Activated T-cell treated with anti-CD3 and anti-CD28 coated beads, Interleukin-2, amount 50 U/mL, for 24 hours (primary cell): ENCODE measurements at regions not wholly inside any gene's neighbourhood (a gene's known extent, or its start where the extent isn't known, plus 50 kb on each side); places are given as distances from the start of the nearest gene placed in this dataset.

Experiments
- DNase-seq: peaks from one replicate; pipeline ENCODE4 v3.0.0-alpha.2; 2020
- H3K27ac Mint-ChIP-seq: 2 replicates; pipeline ENCODE4 v1.8.0; 2020; ENCODE audit warnings: mild to moderate bottlenecking, mixed read lengths
- H3K27me3 Mint-ChIP-seq: 2 replicates; pipeline ENCODE4 v1.8.0; 2020; ENCODE audit warnings: mixed read lengths
- H3K36me3 Mint-ChIP-seq: 2 replicates; pipeline ENCODE4 v1.8.0; 2020; ENCODE audit warnings: low read depth, mixed read lengths
- H3K4me1 Mint-ChIP-seq: 2 replicates; pipeline ENCODE4 v1.8.0; 2020; ENCODE audit warnings: low read depth, mixed read lengths
- H3K4me3 Mint-ChIP-seq: 2 replicates; pipeline ENCODE4 v1.8.0; 2020; ENCODE audit warnings: mild to moderate bottlenecking, moderate library complexity, mixed read lengths
- H3K9me3 Mint-ChIP-seq: 2 replicates; pipeline ENCODE4 v1.8.0; 2020; ENCODE audit warnings: mixed read lengths

- no peak for DNase-seq
- Mint-ChIP-seq H3K36me3 (no peaks in the 10 kb centered on the region), H3K27ac (no peak overlapping the region), H3K27me3 (peaks cover 2% of the 10 kb centered on the region), H3K4me1 (peaks cover 17% of the 10 kb centered on the region), H3K4me3 (no peak overlapping the region), H3K9me3 (peaks cover 7% of the 10 kb centered on the region)
These were observed 413.9 kb upstream of the AUTS2 start for GRCh38 chr7:69184339-69184738.

- no peak for DNase-seq
- Mint-ChIP-seq H3K4me1 (peaks cover 17% of the 10 kb centered on the region), H3K27ac (no peak overlapping the region), H3K36me3 (no peaks in the 10 kb centered on the region), H3K4me3 (no peak overlapping the region), H3K27me3 (peaks cover 2% of the 10 kb centered on the region), H3K9me3 (peaks cover 7% of the 10 kb centered on the region)
These were observed 413.1 kb upstream of the AUTS2 start for GRCh38 chr7:69185170-69185569.

- H3K36me3 Mint-ChIP-seq = no peaks in the 10 kb centered on the region
- DNase-seq = no peak
These were observed 411.3 kb upstream of the AUTS2 start for GRCh38 chr7:69186974-69187373.

GRCh38 chr7:69187824-69188333, 410.4 kb upstream of the AUTS2 start:
- peaks cover 7% of the 10 kb centered on the region for H3K9me3 Mint-ChIP-seq

More at GRCh38 chr7:69186974-69187373, 411.3 kb upstream of the AUTS2 start:
- no peak overlapping the region for H3K27ac Mint-ChIP-seq
- peaks cover 13% of the 10 kb centered on the region for H3K4me1 Mint-ChIP-seq
- H3K4me3 Mint-ChIP-seq = no peak overlapping the region
- peaks cover 7% of the 10 kb centered on the region for H3K9me3 Mint-ChIP-seq
- peaks cover 2% of the 10 kb centered on the region for H3K27me3 Mint-ChIP-seq

GRCh38 chr7:69189406-69189805, 408.9 kb upstream of the AUTS2 start:
- peaks cover 2% of the 10 kb centered on the region for H3K4me1 Mint-ChIP-seq
- no peaks in the 10 kb centered on the region for H3K36me3 Mint-ChIP-seq
- H3K4me3 Mint-ChIP-seq = no peak overlapping the region
- peaks cover 2% of the 10 kb centered on the region for H3K27me3 Mint-ChIP-seq
- no peak overlapping the region for H3K27ac Mint-ChIP-seq
- DNase-seq = no peak
- peaks cover 16% of the 10 kb centered on the region for H3K9me3 Mint-ChIP-seq

More at GRCh38 chr7:69187824-69188333, 410.4 kb upstream of the AUTS2 start:
- Mint-ChIP-seq H3K4me3 (no peak overlapping the region), H3K27ac (no peak overlapping the region), H3K36me3 (no peaks in the 10 kb centered on the region), H3K27me3 (peaks cover 2% of the 10 kb centered on the region), H3K4me1 (peaks cover 8% of the 10 kb centered on the region)
- no peak for DNase-seq

- peaks cover 2% of the 10 kb centered on the region for H3K27me3 Mint-ChIP-seq
- peaks cover 16% of the 10 kb centered on the region for H3K9me3 Mint-ChIP-seq
- DNase-seq = no peak
- H3K4me1 Mint-ChIP-seq = no peaks in the 10 kb centered on the region
- H3K27ac Mint-ChIP-seq = no peak overlapping the region
- no peak overlapping the region for H3K4me3 Mint-ChIP-seq
- no peaks in the 10 kb centered on the region for H3K36me3 Mint-ChIP-seq
These were observed 408.2 kb upstream of the AUTS2 start for GRCh38 chr7:69190025-69190424.

GRCh38 chr7:69190763-69191162, 407.5 kb upstream of the AUTS2 start:
- no peak for DNase-seq
- Mint-ChIP-seq H3K9me3 (peaks cover 15% of the 10 kb centered on the region), H3K4me3 (no peak overlapping the region), H3K36me3 (no peaks in the 10 kb centered on the region), H3K27ac (no peak overlapping the region), H3K27me3 (peaks cover 2% of the 10 kb centered on the region), H3K4me1 (no peaks in the 10 kb centered on the region)

GRCh38 chr7:69192134-69192533, 406.1 kb upstream of the AUTS2 start:
- DNase-seq = no peak
- Mint-ChIP-seq H3K27ac (no peak overlapping the region), H3K36me3 (no peaks in the 10 kb centered on the region), H3K27me3 (no peaks in the 10 kb centered on the region), H3K4me1 (no peaks in the 10 kb centered on the region), H3K4me3 (no peak overlapping the region), H3K9me3 (peaks cover 15% of the 10 kb centered on the region)

GRCh38 chr7:69193061-69193460, 405.2 kb upstream of the AUTS2 start:
- H3K4me1 Mint-ChIP-seq = no peaks in the 10 kb centered on the region

GRCh38 chr7:69196593-69196992, 401.7 kb upstream of the AUTS2 start:
- no peak overlapping the region for H3K4me3 Mint-ChIP-seq
- peaks cover 29% of the 10 kb centered on the region for H3K9me3 Mint-ChIP-seq
- no peak for DNase-seq
- H3K27me3 Mint-ChIP-seq = no peaks in the 10 kb centered on the region
- peaks cover 14% of the 10 kb centered on the region for H3K4me1 Mint-ChIP-seq
- no peak overlapping the region for H3K27ac Mint-ChIP-seq
- H3K36me3 Mint-ChIP-seq = no peaks in the 10 kb centered on the region

More at GRCh38 chr7:69193061-69193460, 405.2 kb upstream of the AUTS2 start:
- no peaks in the 10 kb centered on the region for H3K27me3 Mint-ChIP-seq
- H3K27ac Mint-ChIP-seq = no peak overlapping the region
- no peak for DNase-seq
- H3K4me3 Mint-ChIP-seq = no peak overlapping the region
- no peaks in the 10 kb centered on the region for H3K36me3 Mint-ChIP-seq
- peaks cover 15% of the 10 kb centered on the region for H3K9me3 Mint-ChIP-seq

GRCh38 chr7:69198250-69198649, 400.0 kb upstream of the AUTS2 start:
- Mint-ChIP-seq H3K9me3 (peaks cover 33% of the 10 kb centered on the region), H3K4me1 (peaks cover 14% of the 10 kb centered on the region), H3K4me3 (no peak overlapping the region), H3K27ac (no peak overlapping the region), H3K36me3 (no peaks in the 10 kb centered on the region), H3K27me3 (no peaks in the 10 kb centered on the region)
- no peak for DNase-seq

GRCh38 chr7:69199041-69199440, 399.2 kb upstream of the AUTS2 start:
- H3K27me3 Mint-ChIP-seq = no peaks in the 10 kb centered on the region
- H3K36me3 Mint-ChIP-seq = no peaks in the 10 kb centered on the region
- H3K9me3 Mint-ChIP-seq = peaks cover 28% of the 10 kb centered on the region
- no peak for DNase-seq
- H3K4me3 Mint-ChIP-seq = no peak overlapping the region
- peaks cover 14% of the 10 kb centered on the region for H3K4me1 Mint-ChIP-seq
- peak overlapping the region; percentile 19 for H3K27ac Mint-ChIP-seq

GRCh38 chr7:69199661-69200060, 398.6 kb upstream of the AUTS2 start:
- DNase-seq = no peak
- H3K4me1 Mint-ChIP-seq = peaks cover 14% of the 10 kb centered on the region
- H3K9me3 Mint-ChIP-seq = peaks cover 27% of the 10 kb centered on the region
- H3K4me3 Mint-ChIP-seq = no peak overlapping the region
- H3K36me3 Mint-ChIP-seq = no peaks in the 10 kb centered on the region
- no peaks in the 10 kb centered on the region for H3K27me3 Mint-ChIP-seq
- no peak overlapping the region for H3K27ac Mint-ChIP-seq

- H3K4me1 Mint-ChIP-seq = peaks cover 11% of the 10 kb centered on the region
- no peaks in the 10 kb centered on the region for H3K36me3 Mint-ChIP-seq
- DNase-seq = no peak
- no peaks in the 10 kb centered on the region for H3K27me3 Mint-ChIP-seq
- H3K9me3 Mint-ChIP-seq = peaks cover 18% of the 10 kb centered on the region
- no peak overlapping the region for H3K4me3 Mint-ChIP-seq
- no peak overlapping the region for H3K27ac Mint-ChIP-seq
These were observed 394.4 kb upstream of the AUTS2 start for GRCh38 chr7:69203871-69204270.

- H3K4me3 Mint-ChIP-seq = no peak overlapping the region
- no peak overlapping the region for H3K27ac Mint-ChIP-seq
- H3K9me3 Mint-ChIP-seq = peaks cover 7% of the 10 kb centered on the region
- no peaks in the 10 kb centered on the region for H3K36me3 Mint-ChIP-seq
- no peaks in the 10 kb centered on the region for H3K27me3 Mint-ChIP-seq
- DNase-seq = no peak
- peaks cover under 1% of the 10 kb centered on the region for H3K4me1 Mint-ChIP-seq
These were observed 393.3 kb upstream of the AUTS2 start for GRCh38 chr7:69204943-69205342.

- Mint-ChIP-seq H3K36me3 (no peaks in the 10 kb centered on the region), H3K4me1 (no peaks in the 10 kb centered on the region), H3K9me3 (peaks cover 6% of the 10 kb centered on the region), H3K27me3 (no peaks in the 10 kb centered on the region), H3K4me3 (no peak overlapping the region), H3K27ac (no peak overlapping the region)
- no peak for DNase-seq
These were observed 392.7 kb upstream of the AUTS2 start for GRCh38 chr7:69205581-69205980.
